C4-2B (cell line): ENCODE measurements at regions not wholly inside any gene's neighbourhood (a gene's known extent, or its start where the extent isn't known, plus 50 kb on each side); places are given as distances from the start of the nearest gene placed in this dataset.

Experiments
- CTCF ChIP-seq: fragments of 450-650 bp; conservative IDR thresholded peaks from 2 replicates; pipeline ENCODE4 v1.5.1; 2017; ENCODE audit warnings: mild to moderate bottlenecking
- ZFX ChIP-seq: fragments of 450-650 bp; IDR thresholded peaks from 2 replicates; pipeline ENCODE4 v1.6.1; 2017

GRCh38 chr2:126515471-126515870 lies 140.5 kb upstream of the GYPC start:
- TF ChIP-seq CTCF: no peak
- no peak for TF ChIP-seq ZFX
